ENCODE measurements at regions not wholly inside any gene's neighbourhood (a gene's known extent, or its start where the extent isn't known, plus 50 kb on each side); places are given as distances from the start of the nearest gene placed in this dataset.

- TF ChIP-seq POLR2A (IDR thresholded peaks at IDR 0.05): no peak
- TF ChIP-seq, protein P1, sequence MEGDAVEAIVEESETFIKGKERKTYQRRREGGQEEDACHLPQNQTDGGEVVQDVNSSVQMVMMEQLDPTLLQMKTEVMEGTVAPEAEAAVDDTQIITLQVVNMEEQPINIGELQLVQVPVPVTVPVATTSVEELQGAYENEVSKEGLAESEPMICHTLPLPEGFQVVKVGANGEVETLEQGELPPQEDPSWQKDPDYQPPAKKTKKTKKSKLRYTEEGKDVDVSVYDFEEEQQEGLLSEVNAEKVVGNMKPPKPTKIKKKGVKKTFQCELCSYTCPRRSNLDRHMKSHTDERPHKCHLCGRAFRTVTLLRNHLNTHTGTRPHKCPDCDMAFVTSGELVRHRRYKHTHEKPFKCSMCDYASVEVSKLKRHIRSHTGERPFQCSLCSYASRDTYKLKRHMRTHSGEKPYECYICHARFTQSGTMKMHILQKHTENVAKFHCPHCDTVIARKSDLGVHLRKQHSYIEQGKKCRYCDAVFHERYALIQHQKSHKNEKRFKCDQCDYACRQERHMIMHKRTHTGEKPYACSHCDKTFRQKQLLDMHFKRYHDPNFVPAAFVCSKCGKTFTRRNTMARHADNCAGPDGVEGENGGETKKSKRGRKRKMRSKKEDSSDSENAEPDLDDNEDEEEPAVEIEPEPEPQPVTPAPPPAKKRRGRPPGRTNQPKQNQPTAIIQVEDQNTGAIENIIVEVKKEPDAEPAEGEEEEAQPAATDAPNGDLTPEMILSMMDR (IDR thresholded peaks at IDR 0.05): no peak
- no peak for TF ChIP-seq EP300 (IDR thresholded peaks at IDR 0.05)
Measured at GRCh38 chr2:167748536-167748935, 498.9 kb downstream of the STK39 start.
